H1 (cell line): ENCODE measurements at regions not wholly inside any gene's neighbourhood (a gene's known extent, or its start where the extent isn't known, plus 50 kb on each side); places are given as distances from the start of the nearest gene placed in this dataset.
"Not testable (repeated sequence)": the region's sequence is repeated elsewhere in the genome, so short reads cannot be mapped to it uniquely, and the experiment has no call there.

Experiments used
- CTCF ChIA-PET: fragments of 300-600 bp; sonication (Branson Sonifier 250); formaldehyde crosslinking; loops from one replicate; lab custom pipeline; 2021; ENCODE audit not compliant: partially characterized antibody; lab: Charles Lee
- POLR2A ChIA-PET: fragments of 300-600 bp; sonication (Branson Sonifier 250); formaldehyde crosslinking; loops from one replicate; lab custom pipeline; 2021; ENCODE audit warnings: inconsistent platforms; ENCODE audit not compliant: partially characterized antibody; lab: Charles Lee
- DNase-seq, 2 experiments: peaks; one replicate each; pipeline versions ENCODE4 v3.0.0 to v3.0.0-alpha.2; 2010 to 2022; ENCODE audit warnings: low spot score in 2 of 2, low read depth in 1 of 2, mixed read lengths in 1 of 2
- FAIRE-seq: peaks from 2 replicates; lab custom pipeline; 2011; peaks lifted over from hg19 to GRCh38; lab: Jason Lieb, UNC
- H2AFZ ChIP-seq: 2 replicates; pipeline ENCODE4 v1.8.1; 2012; ENCODE audit warnings: low read length, inconsistent platforms
- H2AK5ac ChIP-seq: 2 replicates; pipeline ENCODE4 v1.6.1; 2013; ENCODE audit warnings: low read depth, low read length
- H2BK120ac ChIP-seq: replicated peaks from 2 replicates; pipeline ENCODE3; 2013; ENCODE audit warnings: low read depth, low read length, inconsistent platforms
- H2BK12ac ChIP-seq: 2 replicates; pipeline ENCODE4 v1.6.1; 2013; ENCODE audit warnings: low read depth, low read length
- H2BK15ac ChIP-seq: 2 replicates; pipeline ENCODE4 v1.6.1; 2013; ENCODE audit warnings: low read length
- H2BK20ac ChIP-seq: 2 replicates; pipeline ENCODE4 v1.6.1; 2013; ENCODE audit warnings: low read length
- H2BK5ac ChIP-seq: 2 replicates; pipeline ENCODE4 v1.6.1; 2013; ENCODE audit warnings: low read depth, low read length
- H3K14ac ChIP-seq: 2 replicates; pipeline ENCODE4 v1.6.1; 2013; ENCODE audit warnings: inconsistent platforms; ENCODE audit not compliant: insufficient read length
- H3K18ac ChIP-seq: 2 replicates; pipeline ENCODE4 v1.6.1; 2013; ENCODE audit warnings: low read length; ENCODE audit errors: extremely low read depth
- H3K23ac ChIP-seq: 2 replicates; pipeline ENCODE4 v1.6.1; 2013; ENCODE audit warnings: inconsistent platforms; ENCODE audit not compliant: insufficient read length
- H3K23me2 ChIP-seq: 2 replicates; pipeline ENCODE4 v1.6.1; 2013; ENCODE audit warnings: low read depth, low read length
- H3K27ac ChIP-seq: 2 replicates; pipeline ENCODE4 v1.6.1; 2011; ENCODE audit warnings: low read depth, low read length, inconsistent platforms
- H3K27me3 ChIP-seq, 4 experiments: replicated peaks in 1 of 4; 1 replicate in 1 of 4; 2 replicates in 3 of 4; pipeline versions ENCODE4 v1.6.1 to v1.8.1; 2011 to 2013; ENCODE audit warnings: low read length in 3 of 4, mild to moderate bottlenecking in 3 of 4, inconsistent platforms in 2 of 4, mixed read lengths in 2 of 4, moderate library complexity in 1 of 4; ENCODE audit not compliant: control insufficient read depth in 3 of 4, insufficient read depth in 3 of 4; ENCODE audit errors: extremely low read depth in 1 of 4
- H3K36me3 ChIP-seq, 4 experiments: 2 replicates each; pipeline versions ENCODE4 v1.6.1 to v1.8.1; 2011 to 2013; ENCODE audit warnings: mild to moderate bottlenecking in 4 of 4, low read length in 3 of 4, moderate library complexity in 2 of 4, control low read depth in 1 of 4, inconsistent platforms in 1 of 4; ENCODE audit not compliant: insufficient read depth in 4 of 4, control insufficient read depth in 2 of 4
- H3K4ac ChIP-seq: replicated peaks from 2 replicates; pipeline ENCODE3; 2013; ENCODE audit warnings: low read length, low read depth, mixed read lengths, inconsistent platforms; ENCODE audit not compliant: insufficient read length
- H3K4me1 ChIP-seq, 4 experiments: replicated peaks in 1 of 4; 1 replicate in 1 of 4; 2 replicates in 3 of 4; pipeline versions ENCODE4 v1.6.1 to v1.8.1; 2011 to 2013; ENCODE audit warnings: low read length in 3 of 4, inconsistent platforms in 2 of 4, mixed read lengths in 1 of 4; ENCODE audit not compliant: insufficient read depth in 4 of 4, control insufficient read depth in 3 of 4
- H3K4me2 ChIP-seq, 2 experiments: 2 replicates each; pipeline versions ENCODE4 v1.6.1 to v1.8.1; 2011 to 2013; ENCODE audit warnings: low read depth in 2 of 2, low read length in 2 of 2, control low read depth in 1 of 2, inconsistent platforms in 1 of 2, mild to moderate bottlenecking in 1 of 2; ENCODE audit not compliant: insufficient read depth in 1 of 2
- H3K4me3 ChIP-seq, 4 experiments: fragments of 200-600, 300-600 bp in 1 of 4; sonication (generic), shearing (Covaris generic), sonication (Bioruptor Twin) in 1 of 4; 2 replicates each; pipeline versions ENCODE4 v1.5.1 to v1.8.1; 2011 to 2016; ENCODE audit warnings: low read length in 4 of 4, low read depth in 3 of 4, control low read depth in 2 of 4, inconsistent platforms in 2 of 4, mild to moderate bottlenecking in 2 of 4, mixed read lengths in 1 of 4, moderate library complexity in 1 of 4; ENCODE audit not compliant: insufficient read depth in 2 of 4; ENCODE audit errors: extremely low read depth in 1 of 4
- H3K56ac ChIP-seq: replicated peaks from 2 replicates; pipeline ENCODE3; 2013; ENCODE audit warnings: low read depth, mild to moderate bottlenecking, mixed read lengths, low read length, inconsistent platforms; ENCODE audit not compliant: insufficient read length
- H3K79me1 ChIP-seq: 2 replicates; pipeline ENCODE4 v1.6.1; 2013; ENCODE audit warnings: low read depth, low read length, control low read depth
- H3K79me2 ChIP-seq, 2 experiments: 2 replicates each; pipeline versions ENCODE4 v1.6.1 to v1.8.1; 2012 to 2013; ENCODE audit warnings: low read length in 2 of 2, mild to moderate bottlenecking in 2 of 2, inconsistent platforms in 1 of 2; ENCODE audit not compliant: insufficient read depth in 2 of 2, control insufficient read depth in 1 of 2
- H3K9ac ChIP-seq, 4 experiments: replicated peaks in 1 of 4; 1 replicate in 1 of 4; 2 replicates in 3 of 4; pipeline versions ENCODE4 v1.6.1 to v1.8.1; 2011 to 2013; ENCODE audit warnings: low read depth in 3 of 4, low read length in 3 of 4, control low read depth in 2 of 4, mild to moderate bottlenecking in 2 of 4, moderate library complexity in 2 of 4, inconsistent platforms in 1 of 4; ENCODE audit errors: extremely low read depth in 1 of 4
- H3K9me3 ChIP-seq, 2 experiments: 2 replicates each; pipeline versions ENCODE4 v1.6.1 to v1.8.1; 2012 to 2013; ENCODE audit warnings: mild to moderate bottlenecking in 2 of 2, moderate library complexity in 2 of 2, control low read depth in 1 of 2, inconsistent platforms in 1 of 2, low read depth in 1 of 2, low read length in 1 of 2, mixed read lengths in 1 of 2; ENCODE audit not compliant: insufficient read depth in 2 of 2
- H4K20me1 ChIP-seq, 2 experiments: replicated peaks in 1 of 2; 2 replicates each; pipeline versions ENCODE3 to v1.8.1; 2011 to 2013; ENCODE audit warnings: inconsistent platforms in 2 of 2, low read length in 2 of 2, mild to moderate bottlenecking in 1 of 2; ENCODE audit not compliant: insufficient read depth in 2 of 2, control insufficient read depth in 1 of 2
- H4K5ac ChIP-seq: 2 replicates; pipeline ENCODE4 v1.6.1; 2013; ENCODE audit warnings: low read length, low read depth, mixed read lengths, inconsistent platforms; ENCODE audit not compliant: insufficient read length
- H4K8ac ChIP-seq: 2 replicates; pipeline ENCODE4 v1.8.0; 2013; ENCODE audit warnings: mild to moderate bottlenecking, moderate library complexity, low read length, inconsistent platforms; ENCODE audit not compliant: insufficient read depth; ENCODE audit errors: extremely low read depth
- H4K91ac ChIP-seq: replicated peaks from 2 replicates; pipeline ENCODE3; 2013; ENCODE audit warnings: low read length, mixed read lengths, inconsistent platforms; ENCODE audit not compliant: insufficient read length
- ASH2L ChIP-seq: fragments of 200-600, 300-600 bp; sonication (generic); IDR thresholded peaks from one replicate; pipeline ENCODE4 v1.7.1; 2017; ENCODE audit warnings: low read length
- BCL11A ChIP-seq, 2 experiments: IDR thresholded peaks; one replicate each; pipeline ENCODE4 v1.6.1; 2011; ENCODE audit warnings: low read depth in 2 of 2, low read length in 2 of 2, mild to moderate bottlenecking in 2 of 2
- KDM1A ChIP-seq: fragments of 200-600, 300-600 bp; sonication (generic); IDR thresholded peaks from 2 replicates; pipeline ENCODE4 v1.7.1; 2016; ENCODE audit warnings: mild to moderate bottlenecking, low read length, borderline replicate concordance
- KDM5A ChIP-seq: fragments of 200-600 bp; IDR thresholded peaks from 2 replicates; pipeline ENCODE4 v1.7.1; 2012; ENCODE audit warnings: mild to moderate bottlenecking, low read length, inconsistent platforms, mixed read lengths
- WGBS, 2 experiments: shearing (Covaris generic) in 1 of 2; methylation state at CpG; one replicate each; pipeline versions ENCODE4 v1.1.6 to v1.1.7; 2013 to 2015; ENCODE audit warnings: low lambda C conversion rate in 2 of 2, mixed read lengths in 2 of 2, inconsistent platforms in 1 of 2, low coverage in 1 of 2, missing lambda C conversion rate in 1 of 2; ENCODE audit not compliant: insufficient replicate concordance in 2 of 2, insufficient coverage in 1 of 2, insufficient read length in 1 of 2; ENCODE audit errors: extremely low coverage in 1 of 2, missing lambda C conversion rate in 1 of 2; 5-methylcytosine and 5-hydroxymethylcytosine counted together

DNA sequence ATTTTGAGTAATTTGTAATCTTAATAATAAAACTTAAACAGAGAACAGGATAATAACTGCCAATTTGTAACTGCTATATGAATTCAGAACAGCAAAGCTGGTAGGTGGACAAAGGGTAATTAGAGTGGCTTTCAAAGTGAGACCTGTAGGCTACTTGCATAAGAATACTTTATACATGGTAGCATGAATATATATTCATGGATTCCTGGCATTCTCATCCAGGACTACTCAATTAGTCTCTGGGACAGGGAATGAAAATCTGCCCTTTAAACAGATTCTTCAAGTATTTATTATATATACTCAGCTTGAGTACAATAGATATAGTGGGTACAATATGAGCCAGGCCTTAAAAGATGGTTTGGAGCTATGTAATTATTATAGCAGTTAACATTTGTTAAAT is 419.9 kb downstream of the PIK3C3 start:
- Histone ChIP-seq H2BK12ac (no peak overlapping the region), H3K9me3 (no peaks in the 10 kb centered on the region), H2BK20ac (no peak overlapping the region), H3K79me2 (no peaks in the 10 kb centered on the region), H2AFZ (no peak overlapping the region), H3K18ac (no peak overlapping the region), H2AK5ac (no peak overlapping the region), H2BK120ac (no peak overlapping the region), H4K91ac (no peak overlapping the region), H4K20me1 (no peaks in the 10 kb centered on the region), H3K4me2 (no peak overlapping the region), H3K56ac (no peak overlapping the region), H3K23me2 (no peaks in the 10 kb centered on the region), H4K5ac (no peak overlapping the region), H2BK5ac (no peak overlapping the region), H3K4ac (no peak overlapping the region), H4K8ac (no peak overlapping the region), H3K79me1 (no peaks in the 10 kb centered on the region), H3K4me3 (no peak overlapping the region), H3K23ac (no peak overlapping the region), H3K4me1 (no peaks in the 10 kb centered on the region), H3K9ac (no peak overlapping the region), H3K36me3 (no peaks in the 10 kb centered on the region), H2BK15ac (no peak overlapping the region), H3K27ac (no peak overlapping the region), H3K14ac (no peak overlapping the region), H3K27me3 (no peaks in the 10 kb centered on the region)
- DNase-seq (no peak), FAIRE-seq (no peak)
- ChIA-PET POLR2A (no interaction called here), CTCF (no interaction called here)
- no peak for TF ChIP-seq ASH2L
- TF ChIP-seq BCL11A (IDR thresholded peaks at IDR 0.05; ENCODE audit: low read depth in 2 of 2, low read length in 2 of 2) = no peak
- TF ChIP-seq KDM1A = no peak
- no peak for TF ChIP-seq KDM5A

GRCh38 chr18:42378854-42379253 is 423.8 kb downstream of the PIK3C3 start:
- H2BK12ac ChIP-seq, CTCF ChIA-PET, H3K23me2 ChIP-seq, H4K91ac ChIP-seq, H3K36me3 ChIP-seq, H3K79me1 ChIP-seq, H3K23ac ChIP-seq, H2BK20ac ChIP-seq, H4K8ac ChIP-seq, H3K4me2 ChIP-seq, H3K9me3 ChIP-seq, FAIRE-seq, H2BK15ac ChIP-seq, H3K4me3 ChIP-seq, POLR2A ChIA-PET, H3K14ac ChIP-seq, H2AFZ ChIP-seq, H4K5ac ChIP-seq, H3K79me2 ChIP-seq, H3K27ac ChIP-seq, H2BK5ac ChIP-seq, H3K56ac ChIP-seq, H3K27me3 ChIP-seq, H3K4me1 ChIP-seq, H3K18ac ChIP-seq, H2AK5ac ChIP-seq, H2BK120ac ChIP-seq, H3K9ac ChIP-seq, H4K20me1 ChIP-seq, H3K4ac ChIP-seq, DNase-seq: not testable (repeated sequence)
- WGBS, 2 experiments = 82% methylated on average over 1 of the region's 1 CpG; no CpG with 5 or more reads in 1 of the 2 experiments
